BJ (cell line): ENCODE measurements at regions not wholly inside any gene's neighbourhood (a gene's known extent, or its start where the extent isn't known, plus 50 kb on each side); places are given as distances from the start of the nearest gene placed in this dataset.

Experiments
- CTCF ChIA-PET: fragments of 350-600 bp; formaldehyde crosslinking; extraction: SDS; loops from one replicate; lab custom pipeline; 2021; ENCODE audit warnings: antibody characterized with exemption, inconsistent platforms; lab: Yijun Ruan, JAX
- POLR2A ChIA-PET: fragments of 300-600 bp; sonication (Branson Sonifier 250); formaldehyde crosslinking; extraction: SDS; loops from one replicate; lab custom pipeline; 2021; ENCODE audit warnings: antibody characterized with exemption; lab: Charles Lee
- DNase-seq: peaks from one replicate; pipeline ENCODE4 v3.0.0-alpha.2; 2011; ENCODE audit warnings: low read depth
- H3K27me3 ChIP-seq: 2 replicates; pipeline ENCODE4 v1.6.0; 2011; ENCODE audit warnings: low read length; ENCODE audit not compliant: control insufficient read depth, insufficient read depth
- H3K36me3 ChIP-seq: 2 replicates; pipeline ENCODE4 v1.5.1; 2011; ENCODE audit warnings: low read length; ENCODE audit not compliant: control insufficient read depth, insufficient read depth
- H3K4me3 ChIP-seq: 2 replicates; pipeline ENCODE4 v1.5.1; 2011; ENCODE audit warnings: low read depth, mild to moderate bottlenecking, control low read depth, low read length
- TF ChIP-seq, protein P1 (sequence below): IDR thresholded peaks from 2 replicates; pipeline ENCODE4 v1.5.1; 2011; ENCODE audit warnings: low read depth, mild to moderate bottlenecking, control low read depth, inconsistent platforms, low read length, moderate library complexity; ENCODE audit not compliant: insufficient read depth

DNA sequence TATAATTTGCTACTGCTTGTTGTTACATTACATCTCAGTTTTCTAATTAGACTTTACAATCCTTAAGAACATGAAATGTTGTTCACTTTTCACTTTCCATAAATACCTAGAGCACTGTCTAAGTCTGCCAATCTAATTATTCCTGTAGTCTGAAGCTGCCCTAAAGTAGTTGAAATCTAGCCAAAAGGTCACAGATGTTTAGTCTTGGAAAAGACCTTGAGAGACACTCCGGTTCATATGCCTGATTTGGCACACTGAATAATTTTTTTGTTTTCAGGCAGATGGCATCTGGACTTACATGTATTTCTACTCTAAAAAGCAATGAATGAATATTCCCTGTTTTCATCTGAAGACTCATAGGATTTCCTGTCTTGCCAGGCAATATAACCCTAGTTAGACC is 359.1 kb downstream of the ANKRD7 start:
- POLR2A ChIA-PET = no interaction called here

DNA sequence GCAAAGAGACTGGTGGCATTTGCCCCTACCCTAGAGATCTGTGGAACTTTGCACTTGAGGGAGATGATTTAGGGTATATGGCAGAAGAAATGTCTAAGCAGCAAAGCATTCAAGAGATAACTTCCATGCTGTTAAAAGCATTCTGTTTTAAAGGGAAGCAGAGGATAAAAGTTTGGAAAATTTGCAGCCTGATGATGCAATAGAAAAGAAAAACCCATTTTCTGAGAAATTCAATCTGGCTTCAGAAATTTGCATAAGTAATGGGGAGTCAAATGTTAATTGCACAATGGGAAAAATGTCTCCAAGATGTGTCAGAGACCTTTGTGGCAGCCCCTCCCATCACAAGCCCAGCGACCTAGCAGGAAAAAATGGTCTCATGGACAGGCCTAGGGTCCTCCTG is 361.7 kb downstream of the ANKRD7 start:
- no peak overlapping the region for H3K4me3 ChIP-seq
- no peaks in the 10 kb centered on the region for H3K36me3 ChIP-seq
- no peaks in the 10 kb centered on the region for H3K27me3 ChIP-seq
- ChIA-PET POLR2A (no interaction called here), CTCF (no interaction called here)
- no peak for DNase-seq
- TF ChIP-seq, protein P1, sequence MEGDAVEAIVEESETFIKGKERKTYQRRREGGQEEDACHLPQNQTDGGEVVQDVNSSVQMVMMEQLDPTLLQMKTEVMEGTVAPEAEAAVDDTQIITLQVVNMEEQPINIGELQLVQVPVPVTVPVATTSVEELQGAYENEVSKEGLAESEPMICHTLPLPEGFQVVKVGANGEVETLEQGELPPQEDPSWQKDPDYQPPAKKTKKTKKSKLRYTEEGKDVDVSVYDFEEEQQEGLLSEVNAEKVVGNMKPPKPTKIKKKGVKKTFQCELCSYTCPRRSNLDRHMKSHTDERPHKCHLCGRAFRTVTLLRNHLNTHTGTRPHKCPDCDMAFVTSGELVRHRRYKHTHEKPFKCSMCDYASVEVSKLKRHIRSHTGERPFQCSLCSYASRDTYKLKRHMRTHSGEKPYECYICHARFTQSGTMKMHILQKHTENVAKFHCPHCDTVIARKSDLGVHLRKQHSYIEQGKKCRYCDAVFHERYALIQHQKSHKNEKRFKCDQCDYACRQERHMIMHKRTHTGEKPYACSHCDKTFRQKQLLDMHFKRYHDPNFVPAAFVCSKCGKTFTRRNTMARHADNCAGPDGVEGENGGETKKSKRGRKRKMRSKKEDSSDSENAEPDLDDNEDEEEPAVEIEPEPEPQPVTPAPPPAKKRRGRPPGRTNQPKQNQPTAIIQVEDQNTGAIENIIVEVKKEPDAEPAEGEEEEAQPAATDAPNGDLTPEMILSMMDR = no peak

More for the DNA sequence above, 359.1 kb downstream of the ANKRD7 start:
- Histone ChIP-seq H3K36me3 (no peaks in the 10 kb centered on the region), H3K27me3 (no peaks in the 10 kb centered on the region), H3K4me3 (no peak overlapping the region)
- TF ChIP-seq, protein P1 = no peak
- CTCF ChIA-PET = no interaction called here
- no peak for DNase-seq

DNA sequence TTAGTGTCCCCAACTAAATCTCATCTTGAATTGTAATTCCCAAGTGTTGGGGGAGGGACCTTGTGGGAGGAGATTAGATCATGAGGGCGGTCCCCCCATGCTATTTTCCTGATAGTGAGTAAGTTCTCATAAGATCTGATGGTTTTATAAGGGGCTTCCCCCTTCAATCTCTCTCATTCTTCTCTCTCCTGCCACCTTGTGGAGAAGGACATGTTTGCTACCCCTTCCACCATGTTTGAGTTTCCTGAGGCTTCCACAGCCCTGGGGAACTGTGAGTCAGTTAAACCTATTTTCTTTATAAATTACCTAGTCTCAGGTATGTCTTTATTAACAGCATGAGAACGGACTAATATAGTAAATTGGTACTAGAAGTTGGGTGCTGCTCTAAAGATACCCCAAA is 365.6 kb downstream of the ANKRD7 start:
- no peak for DNase-seq
- ChIA-PET POLR2A (no interaction called here), CTCF (no interaction called here)
- TF ChIP-seq, protein P1 = no peak
- no peaks in the 10 kb centered on the region for H3K36me3 ChIP-seq
- H3K27me3 ChIP-seq = no peaks in the 10 kb centered on the region
- no peak overlapping the region for H3K4me3 ChIP-seq

DNA sequence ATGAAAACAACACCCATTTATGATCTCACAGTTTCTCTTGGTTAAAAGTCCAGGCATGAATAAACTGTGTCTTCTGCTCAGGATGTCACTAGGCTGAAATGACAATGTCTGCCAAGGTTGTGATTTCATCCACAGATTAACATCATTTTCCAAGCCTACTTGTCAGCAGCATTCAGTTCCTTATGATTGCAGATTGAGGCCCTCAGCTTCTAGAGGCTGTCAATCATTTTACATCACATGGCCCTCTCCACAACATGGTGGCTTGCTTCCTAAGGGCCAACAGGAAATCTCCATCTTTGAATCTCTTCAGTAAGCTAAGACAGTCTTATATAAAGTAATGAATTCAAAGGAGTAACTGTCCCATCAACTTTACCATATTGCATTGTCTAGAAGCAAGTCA is 377.6 kb downstream of the ANKRD7 start:
- no peak overlapping the region for H3K4me3 ChIP-seq
- TF ChIP-seq, protein P1 = no peak
- no peaks in the 10 kb centered on the region for H3K27me3 ChIP-seq
- ChIA-PET CTCF (no interaction called here), POLR2A (no interaction called here)
- DNase-seq = no peak
- no peaks in the 10 kb centered on the region for H3K36me3 ChIP-seq

DNA sequence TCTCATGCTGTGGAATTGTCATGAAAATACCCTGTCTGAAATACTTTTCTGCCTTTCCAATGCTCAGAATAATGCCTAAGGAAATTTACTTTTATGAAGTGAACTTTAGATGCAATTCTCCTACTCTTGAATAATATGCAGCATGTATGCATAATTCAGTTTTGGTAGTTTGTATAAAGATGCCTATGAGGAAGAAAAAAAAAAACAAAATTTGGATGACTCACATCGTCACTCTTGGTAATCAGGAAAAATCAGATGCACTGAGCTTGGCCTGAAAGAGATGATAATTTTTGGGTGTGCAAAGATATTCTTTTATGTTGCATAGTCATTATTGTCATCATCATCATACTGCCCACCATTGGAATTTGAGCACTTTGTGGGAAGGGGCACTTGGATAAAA is 382.1 kb downstream of the ANKRD7 start:
- ChIA-PET CTCF (no interaction called here), POLR2A (no interaction called here)
- DNase-seq = no peak
- no peaks in the 10 kb centered on the region for H3K27me3 ChIP-seq
- H3K36me3 ChIP-seq = no peaks in the 10 kb centered on the region
- H3K4me3 ChIP-seq = no peak overlapping the region
- TF ChIP-seq, protein P1 = no peak
